ENCODE measurements at regions not wholly inside any gene's neighbourhood (a gene's known extent, or its start where the extent isn't known, plus 50 kb on each side); places are given as distances from the start of the nearest gene placed in this dataset.
"Not testable (repeated sequence)": the region's sequence is repeated elsewhere in the genome, so short reads cannot be mapped to it uniquely, and the experiment has no call there.

DNA sequence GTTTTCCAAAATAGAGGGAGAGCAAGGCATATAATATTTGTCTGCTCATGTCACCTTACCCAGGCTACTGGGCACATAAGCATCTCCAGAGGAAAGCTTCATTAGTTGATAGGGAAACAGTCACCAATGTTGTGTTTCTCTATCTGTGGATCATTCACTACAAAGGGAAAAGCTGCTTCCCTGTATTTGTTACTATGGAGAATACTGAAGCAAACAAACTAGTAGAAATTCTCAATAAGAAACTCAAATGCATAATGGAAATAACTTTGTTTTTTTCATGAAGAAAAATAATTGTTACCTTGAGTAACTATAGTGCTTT, 138.2 kb downstream of the PCSK1 start:
- no peak for DNase-seq (ENCODE audit: low read depth)
- TF ChIP-seq CTCF (IDR thresholded peaks at IDR 0.05; ENCODE audit: insufficient read depth, low read depth, low read length, missing control alignments) = no peak
- no peak overlapping the region for H3K4me3 ChIP-seq (ENCODE audit: low read depth, low read length)

DNA sequence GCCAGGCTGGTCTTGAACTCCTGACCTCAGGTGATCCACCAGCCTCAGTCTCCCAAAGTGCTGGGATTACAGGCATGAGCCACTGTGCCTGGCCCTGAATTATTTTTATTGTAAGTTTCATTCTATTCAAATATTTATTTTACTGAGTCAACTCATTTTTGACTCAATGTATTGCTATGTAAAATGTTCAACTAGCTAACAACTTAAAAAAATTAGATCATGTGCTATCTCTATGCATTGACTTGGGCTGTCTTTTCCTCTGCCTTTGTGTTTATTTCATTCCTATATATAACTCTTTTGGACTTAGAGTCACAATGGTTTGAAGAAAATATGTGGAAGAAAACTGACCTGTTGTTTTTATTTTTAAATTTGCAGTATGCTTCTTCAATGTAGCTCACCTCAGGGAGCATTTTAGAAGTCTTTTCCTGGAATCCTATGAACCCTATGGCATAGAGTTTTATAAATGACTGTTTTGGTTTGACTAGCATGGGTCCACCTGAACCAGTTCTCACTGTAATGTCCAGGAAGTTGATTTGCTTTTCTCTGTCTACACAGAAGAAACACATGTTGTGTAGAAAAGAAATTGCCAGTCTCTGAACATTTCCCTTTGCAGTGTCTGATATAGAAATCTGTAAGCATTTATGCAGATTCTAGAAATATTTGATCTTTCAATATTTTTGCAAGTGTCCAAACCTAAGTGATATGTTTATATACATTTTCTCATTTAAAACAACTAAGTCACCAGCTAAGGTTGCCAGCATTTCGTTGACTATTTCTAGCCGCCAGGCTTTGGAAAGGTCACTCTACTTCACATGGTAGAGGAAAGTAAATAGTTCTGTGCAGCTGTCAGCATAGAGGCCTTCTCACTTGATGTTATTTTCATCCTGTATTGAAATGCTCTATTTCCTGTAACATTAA, 138.8 kb downstream of the PCSK1 start:
- no peak overlapping the region for H3K4me3 ChIP-seq (ENCODE audit: low read depth, low read length)
- no peak for TF ChIP-seq CTCF (IDR thresholded peaks at IDR 0.05; ENCODE audit: insufficient read depth, low read depth, low read length, missing control alignments)
- no peak for DNase-seq (ENCODE audit: low read depth)

GRCh38 chr5:96292582-96293247, 140.3 kb downstream of the PCSK1 start:
- H3K4me3 ChIP-seq (ENCODE audit: low read depth, low read length) = no peak overlapping the region
- DNase-seq (ENCODE audit: low read depth) = no peak
- TF ChIP-seq CTCF (IDR thresholded peaks at IDR 0.05; ENCODE audit: insufficient read depth, low read depth, low read length, missing control alignments) = no peak

GRCh38 chr5:96289287-96289686, 143.8 kb downstream of the PCSK1 start:
- H3K4me3 ChIP-seq (ENCODE audit: low read depth, low read length); DNase-seq (ENCODE audit: low read depth): not testable (repeated sequence)

- no peak for TF ChIP-seq CTCF (IDR thresholded peaks at IDR 0.05; ENCODE audit: insufficient read depth, low read depth, low read length, missing control alignments)
- DNase-seq (ENCODE audit: low read depth) = no peak
- no peak overlapping the region for H3K4me3 ChIP-seq (ENCODE audit: low read depth, low read length)
Observed at GRCh38 chr5:96288845-96289185, 144.2 kb downstream of the PCSK1 start.

DNA sequence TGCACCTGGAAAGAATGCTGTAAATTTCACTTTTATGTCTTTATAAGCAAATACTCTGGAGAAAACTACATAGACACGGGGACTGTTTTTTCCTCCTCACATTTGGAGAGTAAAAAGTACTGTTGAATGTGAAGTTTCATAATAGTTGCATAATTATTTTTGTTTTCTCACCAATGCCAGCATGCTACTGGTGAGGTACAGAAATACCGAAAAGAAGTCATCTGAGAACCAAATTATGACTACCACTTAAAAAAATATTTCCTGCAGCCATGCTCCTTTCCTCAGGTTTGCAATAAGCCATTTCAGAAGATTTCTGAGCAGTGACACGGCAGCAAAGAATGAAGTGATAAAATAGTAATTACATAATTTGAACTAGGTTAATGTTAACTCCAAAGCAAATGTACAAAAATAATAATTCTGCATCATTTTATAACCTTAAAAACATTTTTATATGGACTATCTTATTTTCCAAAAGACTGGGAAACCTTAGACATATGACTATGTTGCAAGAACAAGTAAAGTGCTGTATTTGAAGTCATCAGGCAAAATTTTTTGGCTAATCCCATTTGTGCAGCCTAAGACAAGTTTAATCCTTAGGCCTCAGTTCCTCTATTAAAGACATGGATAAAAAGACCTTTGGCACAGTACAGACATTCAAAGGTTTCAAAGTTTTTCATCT, 144.7 kb downstream of the PCSK1 start:
- H3K4me3 ChIP-seq (ENCODE audit: low read depth, low read length) = no peak overlapping the region
- peak; percentile 31 for DNase-seq (ENCODE audit: low read depth)
- TF ChIP-seq CTCF (IDR thresholded peaks at IDR 0.05; ENCODE audit: insufficient read depth, low read depth, low read length, missing control alignments) = no peak

- no peak for TF ChIP-seq CTCF (IDR thresholded peaks at IDR 0.05; ENCODE audit: insufficient read depth, low read depth, low read length, missing control alignments)
- no peak for DNase-seq (ENCODE audit: low read depth)
- no peak overlapping the region for H3K4me3 ChIP-seq (ENCODE audit: low read depth, low read length)
Observed at GRCh38 chr5:96287136-96287535, 145.9 kb downstream of the PCSK1 start.
